Psoas muscle (tissue), 7 donors: ENCODE measurements at regions not wholly inside any gene's neighbourhood (a gene's known extent, or its start where the extent isn't known, plus 50 kb on each side); places are given as distances from the start of the nearest gene placed in this dataset.

Experiments used
- ATAC-seq, 4 donors: fragments of 200-7000 bp; cut with Tn5 transposase; one replicate each; pipeline ENCODE4 v1.9.1; 2020; ENCODE audit warnings: moderate library complexity in 3 of 4, mild to moderate bottlenecking in 2 of 4
- DNase-seq, 2 donors: peaks; one replicate each; pipeline ENCODE4 v3.0.0-alpha.2; 2020
- H3K27ac ChIP-seq: fragments of 200-600 bp; one replicate; pipeline ENCODE4 v1.8.0; 2022
- H3K27me3 ChIP-seq, 3 donors: fragments of 200-600 bp in 1 of 3; one replicate each; pipeline versions ENCODE4 v1.6.1 to v1.8.0; 2013 to 2022; ENCODE audit warnings: low read length in 2 of 3, mild to moderate bottlenecking in 2 of 3, moderate library complexity in 1 of 3; ENCODE audit not compliant: insufficient read depth in 3 of 3
- H3K36me3 ChIP-seq, 2 donors: fragments of 200-600 bp in 1 of 2; one replicate each; pipeline versions ENCODE4 v1.6.1 to v1.8.0; 2013 to 2022; ENCODE audit warnings: low read depth in 1 of 2, mild to moderate bottlenecking in 1 of 2, moderate library complexity in 1 of 2; ENCODE audit not compliant: insufficient read depth in 1 of 2
- H3K4me1 ChIP-seq: fragments of 200-600 bp; one replicate; pipeline ENCODE4 v1.8.0; 2022
- H3K4me3 ChIP-seq: fragments of 200-600 bp; one replicate; pipeline ENCODE4 v1.8.0; 2022; ENCODE audit warnings: mild to moderate bottlenecking
- H3K9me3 ChIP-seq: fragments of 200-600 bp; one replicate; pipeline ENCODE4 v1.8.0; 2022
- CTCF ChIP-seq: fragments of 200-600 bp; IDR thresholded peaks from one replicate; pipeline ENCODE4 v1.8.0; 2022; ENCODE audit warnings: antibody characterized with exemption
- WGBS, 3 donors: extraction: QIAGEN DNeasy Blood & Tissue Kit; methylation state at CpG; one replicate each; pipeline versions ENCODE4 v1.1.6 to v1.1.7; 2013; 5-methylcytosine and 5-hydroxymethylcytosine counted together
- intact Hi-C, 2 donors: fragments of 100-400 bp; cut with DNase I; formaldehyde crosslinking; loops; one replicate each; pipeline versions ENCODE4 v1.11.0 to v1.14.2; 2022
- donor health status: healthy with polysubstance abuse.
- donor health status: DM: no; HTN: no; CAD: no; lungs with moderate emphysema.
- donor health status: Bipolar disorder and iron deficiency.
- donor health status: healthy.
- donor health status: DM: yes; HTN: yes; CAD: no.
- donor health status: DM: no; HTN: no; CAD: no.
- donor health status: DM: yes; HTN: yes; CAD: no.

GRCh38 chr14:56903304-56903969 lies 93.2 kb upstream of the OTX2 start:
- Histone ChIP-seq H3K36me3 (no peaks in the 10 kb centered on the region), H3K27me3 (peaks cover 0 to 2% (median 0%) of the 10 kb centered on the region in 3 donors), H3K27ac (no peak overlapping the region), H3K9me3 (no peaks in the 10 kb centered on the region), H3K4me3 (no peak overlapping the region), H3K4me1 (no peaks in the 10 kb centered on the region)
- no peak for TF ChIP-seq CTCF
- WGBS, 3 donors = 43 to 48% (median 47%) methylated on average over 6 of the region's 6 CpGs
- intact Hi-C loops = no loop called here
- DNase-seq = no peak
- no peak for ATAC-seq

GRCh38 chr14:56902385-56902784 lies 92.1 kb upstream of the OTX2 start:
- TF ChIP-seq CTCF = no peak
- no peaks in the 10 kb centered on the region for H3K27me3 ChIP-seq
- H3K9me3 ChIP-seq = no peaks in the 10 kb centered on the region
- DNase-seq = no peak
- H3K4me1 ChIP-seq = no peaks in the 10 kb centered on the region
- H3K36me3 ChIP-seq = no peaks in the 10 kb centered on the region
- no peak for ATAC-seq
- 66 to 69% (median 68%) methylated on average over 6 of the region's 6 CpGs for WGBS, 3 donors
- H3K27ac ChIP-seq = no peak overlapping the region
- H3K4me3 ChIP-seq = no peak overlapping the region
- intact Hi-C loops = no loop called here

- Histone ChIP-seq H3K9me3 (no peaks in the 10 kb centered on the region), H3K4me1 (no peaks in the 10 kb centered on the region), H3K27me3 (no peaks in the 10 kb centered on the region), H3K27ac (no peak overlapping the region), H3K4me3 (no peak overlapping the region), H3K36me3 (no peaks in the 10 kb centered on the region)
- ATAC-seq = no peak
- no peak for TF ChIP-seq CTCF
- 62 to 78% (median 78%) methylated on average over 6 of the region's 6 CpGs for WGBS, 3 donors
- intact Hi-C loops = no loop called here
- no peak for DNase-seq
Observed at GRCh38 chr14:56900726-56901125, 90.4 kb upstream of the OTX2 start.

GRCh38 chr14:56899829-56900228 lies 89.5 kb upstream of the OTX2 start:
- intact Hi-C loops = no loop called here
- 48 to 59% (median 49%) methylated on average over 3 of the region's 3 CpGs for WGBS, 3 donors

More at GRCh38 chr14:56899829-56900228, 89.5 kb upstream of the OTX2 start:
- no peaks in the 10 kb centered on the region for H3K4me1 ChIP-seq
- DNase-seq (no peak), ATAC-seq (no peak)
- no peaks in the 10 kb centered on the region for H3K9me3 ChIP-seq
- H3K27ac ChIP-seq = no peak overlapping the region
- H3K4me3 ChIP-seq = no peak overlapping the region
- H3K36me3 ChIP-seq = no peaks in the 10 kb centered on the region
- H3K27me3 ChIP-seq = peaks cover 0 to 1% (median 0%) of the 10 kb centered on the region in 3 donors
- TF ChIP-seq CTCF = no peak
